ENCODE measurements at regions not wholly inside any gene's neighbourhood (a gene's known extent, or its start where the extent isn't known, plus 50 kb on each side); places are given as distances from the start of the nearest gene placed in this dataset.

- no peak overlapping the region for H3K4me3 ChIP-seq (ENCODE audit: control insufficient read depth, low read depth, low read length)
- no peak for TF ChIP-seq CTCF (IDR thresholded peaks at IDR 0.05; ENCODE audit: control insufficient read depth, insufficient read depth, low read depth, low read length, missing control alignments)
- DNase-seq (ENCODE audit: low read depth), result no peak
These were observed 136.2 kb upstream of the CTTNBP2 start for GRCh38 chr7:118009419-118009818.

GRCh38 chr7:118011652-118012051 is 138.4 kb upstream of the CTTNBP2 start:
- TF ChIP-seq CTCF (IDR thresholded peaks at IDR 0.05; ENCODE audit: control insufficient read depth, insufficient read depth, low read depth, low read length, missing control alignments), result no peak
- H3K4me3 ChIP-seq (ENCODE audit: control insufficient read depth, low read depth, low read length), result no peak overlapping the region
- no peak for DNase-seq (ENCODE audit: low read depth)

GRCh38 chr7:118013252-118014010 is 140.2 kb upstream of the CTTNBP2 start:
- TF ChIP-seq CTCF (IDR thresholded peaks at IDR 0.05; ENCODE audit: control insufficient read depth, insufficient read depth, low read depth, low read length, missing control alignments), result no peak
- H3K4me3 ChIP-seq (ENCODE audit: control insufficient read depth, low read depth, low read length), result no peak overlapping the region
- DNase-seq (ENCODE audit: low read depth), result no peak

- no peak overlapping the region for H3K4me3 ChIP-seq (ENCODE audit: control insufficient read depth, low read depth, low read length)
- TF ChIP-seq CTCF (IDR thresholded peaks at IDR 0.05; ENCODE audit: control insufficient read depth, insufficient read depth, low read depth, low read length, missing control alignments), result no peak
- DNase-seq (ENCODE audit: low read depth), result no peak
These were observed 149.3 kb upstream of the CTTNBP2 start for GRCh38 chr7:118022546-118022945.

GRCh38 chr7:118026791-118027190 is 153.6 kb upstream of the CTTNBP2 start:
- no peak overlapping the region for H3K4me3 ChIP-seq (ENCODE audit: control insufficient read depth, low read depth, low read length)
- no peak for DNase-seq (ENCODE audit: low read depth)
- no peak for TF ChIP-seq CTCF (IDR thresholded peaks at IDR 0.05; ENCODE audit: control insufficient read depth, insufficient read depth, low read depth, low read length, missing control alignments)

- no peak overlapping the region for H3K4me3 ChIP-seq (ENCODE audit: control insufficient read depth, low read depth, low read length)
- TF ChIP-seq CTCF (IDR thresholded peaks at IDR 0.05; ENCODE audit: control insufficient read depth, insufficient read depth, low read depth, low read length, missing control alignments), result no peak
- no peak for DNase-seq (ENCODE audit: low read depth)
These were observed 155.0 kb upstream of the CTTNBP2 start for GRCh38 chr7:118028226-118028625.
